HepG2 (cell line): ENCODE measurements at regions not wholly inside any gene's neighbourhood (a gene's known extent, or its start where the extent isn't known, plus 50 kb on each side); places are given as distances from the start of the nearest gene placed in this dataset.

Source experiments
- CTCF ChIP-seq: sonication (generic); formaldehyde crosslinking; IDR thresholded peaks from 2 replicates; pipeline ENCODE4 v1.5.0; 2020; ENCODE audit warnings: mild to moderate bottlenecking, missing genetic modification reagents, moderate library complexity
- NFE2L1 ChIP-seq: sonication (generic); formaldehyde crosslinking; IDR thresholded peaks from 2 replicates; pipeline ENCODE4 v1.4.0; 2020; ENCODE audit warnings: missing genetic modification reagents, mild to moderate bottlenecking, borderline replicate concordance
- POLR2A ChIP-seq, 2 experiments: IDR thresholded peaks; 2 replicates each; pipeline ENCODE4 v1.6.1; 2011; ENCODE audit warnings: low read depth in 2 of 2, low read length in 2 of 2, mild to moderate bottlenecking in 1 of 2, moderate library complexity in 1 of 2; ENCODE audit not compliant: insufficient read depth in 1 of 2
- POLR2AphosphoS5 ChIP-seq: IDR thresholded peaks from 2 replicates; pipeline ENCODE4 v1.6.1; 2012; ENCODE audit warnings: low read depth, low read length
- ZFP1 ChIP-seq: IDR thresholded peaks from 2 replicates; pipeline ENCODE4 v1.6.1; 2016
- ZNF138 ChIP-seq: sonication (generic); formaldehyde crosslinking; IDR thresholded peaks from 2 replicates; pipeline ENCODE4 v1.5.0; 2020; ENCODE audit warnings: mild to moderate bottlenecking, low read depth, missing genetic modification reagents
- ZNF382 ChIP-seq: sonication (generic); formaldehyde crosslinking; IDR thresholded peaks from 2 replicates; pipeline ENCODE4 v1.5.0; 2020; ENCODE audit warnings: missing genetic modification reagents, mild to moderate bottlenecking, borderline replicate concordance
- ZNF616 ChIP-seq: sonication (generic); formaldehyde crosslinking; IDR thresholded peaks from 2 replicates; pipeline ENCODE4 v1.5.0; 2020; ENCODE audit warnings: low read depth, mild to moderate bottlenecking, missing genetic modification reagents

- TF ChIP-seq POLR2A (IDR thresholded peaks at IDR 0.05; ENCODE audit: insufficient read depth in 1 of 2, low read depth in 2 of 2, low read length in 2 of 2), result no peak
- no peak for TF ChIP-seq ZNF382 (CRISPR knock-in tag)
- TF ChIP-seq CTCF, result no peak
- no peak for TF ChIP-seq ZNF616 (CRISPR knock-in tag)
- TF ChIP-seq POLR2AphosphoS5, result no peak
- no peak for TF ChIP-seq ZFP1 (CRISPR knock-in tag)
- no peak for TF ChIP-seq NFE2L1 (CRISPR knock-in tag)
- TF ChIP-seq ZNF138 (CRISPR knock-in tag), result no peak
Measured at GRCh38 chr4:156330436-156331031, 376.9 kb upstream of the CTSO start.
